Esophagus muscularis mucosa (tissue), 4 donors: ENCODE measurements at regions not wholly inside any gene's neighbourhood (a gene's known extent, or its start where the extent isn't known, plus 50 kb on each side); places are given as distances from the start of the nearest gene placed in this dataset.

ENCODE experiments used
- DNase-seq: peaks from one replicate; pipeline ENCODE4 v3.0.0-alpha.2; 2017; ENCODE audit errors: extremely low spot score
- H3K27ac ChIP-seq, 4 donors: fragments of 200-600 bp; sonication (generic); replicated peaks in 1 of 4; 1 replicate in 3 of 4; 2 replicates in 1 of 4; pipeline ENCODE4 v1.5.1; 2016 to 2019; ENCODE audit warnings: mild to moderate bottlenecking in 1 of 4
- H3K27me3 ChIP-seq, 4 donors: fragments of 200-600 bp; sonication (generic); one replicate each; pipeline versions ENCODE4 v1.5.1 to v1.6.0; 2016 to 2019
- H3K36me3 ChIP-seq, 4 donors: fragments of 200-600 bp; sonication (generic); one replicate each; pipeline ENCODE4 v1.5.1; 2016 to 2019
- H3K4me1 ChIP-seq, 4 donors: fragments of 200-600 bp; sonication (generic); one replicate each; pipeline ENCODE4 v1.5.1; 2016 to 2019
- H3K4me3 ChIP-seq, 4 donors: fragments of 200-600 bp; sonication (generic); 1 replicate in 2 of 4; 2 replicates in 2 of 4; pipeline ENCODE4 v1.5.1; 2016 to 2019; ENCODE audit warnings: mild to moderate bottlenecking in 4 of 4, moderate library complexity in 1 of 4
- H3K9me3 ChIP-seq, 4 donors: fragments of 200-600 bp; sonication (generic); 1 replicate in 3 of 4; 2 replicates in 1 of 4; pipeline ENCODE4 v1.5.1; 2016 to 2019
- CTCF ChIP-seq, 3 experiments: fragments of 200-600 bp in 2 of 3; fragments of 450-650 bp in 1 of 3; sonication (generic) in 2 of 3; IDR thresholded peaks; one replicate each; pipeline ENCODE4 v1.5.1; 2017 to 2019; ENCODE audit warnings: antibody characterized with exemption in 3 of 3, mild to moderate bottlenecking in 2 of 3, moderate library complexity in 1 of 3
- EP300 ChIP-seq: sonication (generic); formaldehyde crosslinking; IDR thresholded peaks from one replicate; pipeline ENCODE4 v1.6.1; 2017; ENCODE audit warnings: antibody characterized with exemption
- POLR2A ChIP-seq: fragments of 450-650 bp; IDR thresholded peaks from one replicate; pipeline ENCODE4 v1.6.1; 2017; ENCODE audit warnings: antibody characterized with exemption, moderate library complexity, mild to moderate bottlenecking, low read depth
- POLR2AphosphoS5 ChIP-seq, 2 donors: sonication (generic); formaldehyde crosslinking; IDR thresholded peaks; one replicate each; pipeline ENCODE4 v1.6.1; 2017; ENCODE audit warnings: antibody characterized with exemption in 2 of 2
- WGBS: methylation state at CpG from one replicate; pipeline ENCODE4 v1.1.5; 2018; 5-methylcytosine and 5-hydroxymethylcytosine counted together
- intact Hi-C: fragments of 100-400 bp; cut with DNase I; formaldehyde crosslinking; loops from one replicate; pipeline ENCODE4 v1.15.1; 2023

- no peak for DNase-seq
- intact Hi-C loops: no loop called here
- H3K4me3 ChIP-seq: no peak overlapping the region
- H3K36me3 ChIP-seq: no peaks in the 10 kb centered on the region
- no peaks in the 10 kb centered on the region for H3K27me3 ChIP-seq
- WGBS: 89% methylated on average over 2 of the region's 2 CpGs
- H3K27ac ChIP-seq: no peak overlapping the region
- TF ChIP-seq POLR2AphosphoS5 (IDR thresholded peaks at IDR 0.05) (no peak), EP300 (no peak)
- H3K4me1 ChIP-seq: peaks cover 8 to 25% (median 19%) of the 10 kb centered on the region in 4 donors
- no peaks in the 10 kb centered on the region for H3K9me3 ChIP-seq
Observed at GRCh38 chr4:140304346-140304745, 69.1 kb upstream of the SCOC start.

- no peaks in the 10 kb centered on the region for H3K27me3 ChIP-seq
- WGBS: 83% methylated on average over 7 of the region's 7 CpGs
- DNase-seq: no peak
Observed at GRCh38 chr4:140302151-140302859, 71.1 kb upstream of the SCOC start.

GRCh38 chr4:140300271-140300970, 73.0 kb upstream of the SCOC start:
- intact Hi-C loops: no loop called here
- no peak for DNase-seq
- no peak for TF ChIP-seq POLR2A
- TF ChIP-seq POLR2AphosphoS5 (IDR thresholded peaks at IDR 0.05): peak in 1 of 2 donors; percentile 13
- TF ChIP-seq EP300: no peak
- H3K4me1 ChIP-seq: peaks cover 9 to 27% (median 23%) of the 10 kb centered on the region in 4 donors
- WGBS: 37% methylated on average over 4 of the region's 4 CpGs
- no peak overlapping the region for H3K4me3 ChIP-seq
- H3K27me3 ChIP-seq: no peaks in the 10 kb centered on the region
- no peak overlapping the region for H3K27ac ChIP-seq
- H3K36me3 ChIP-seq: no peaks in the 10 kb centered on the region
- H3K9me3 ChIP-seq: no peaks in the 10 kb centered on the region

More at GRCh38 chr4:140302151-140302859, 71.1 kb upstream of the SCOC start:
- Histone ChIP-seq H3K27ac (no peak overlapping the region), H3K4me3 (no peak overlapping the region), H3K9me3 (no peaks in the 10 kb centered on the region), H3K4me1 (peaks cover 0 to 8% (median 7%) of the 10 kb centered on the region in 4 donors), H3K36me3 (no peaks in the 10 kb centered on the region)
- intact Hi-C loops: no loop called here
- TF ChIP-seq CTCF (IDR thresholded peaks at IDR 0.05) (no peak), POLR2AphosphoS5 (IDR thresholded peaks at IDR 0.05) (no peak), EP300 (no peak), POLR2A (no peak)

- 95% methylated on average over 7 of the region's 7 CpGs for WGBS
- peaks cover 9 to 30% (median 23%) of the 10 kb centered on the region in 4 donors for H3K4me1 ChIP-seq
- no peak overlapping the region for H3K27ac ChIP-seq
- no peaks in the 10 kb centered on the region for H3K9me3 ChIP-seq
- intact Hi-C loops: no loop called here
- H3K27me3 ChIP-seq: no peaks in the 10 kb centered on the region
- TF ChIP-seq EP300 (no peak), POLR2A (no peak), POLR2AphosphoS5 (IDR thresholded peaks at IDR 0.05) (no peak)
- DNase-seq: no peak
- no peak overlapping the region for H3K4me3 ChIP-seq
- no peaks in the 10 kb centered on the region for H3K36me3 ChIP-seq
Observed at GRCh38 chr4:140298001-140298400, 75.4 kb upstream of the SCOC start.

GRCh38 chr4:140297221-140297570, 76.2 kb upstream of the SCOC start:
- intact Hi-C loops: no loop called here
- DNase-seq: no peak
- 64% methylated on average over 7 of the region's 7 CpGs for WGBS
- peaks cover 9 to 30% (median 23%) of the 10 kb centered on the region in 4 donors for H3K4me1 ChIP-seq
- H3K36me3 ChIP-seq: no peaks in the 10 kb centered on the region
- no peaks in the 10 kb centered on the region for H3K9me3 ChIP-seq
- peak overlapping the region in 1 of 4 donors; percentile 44 for H3K27ac ChIP-seq
- H3K4me3 ChIP-seq: peak overlapping the region in 1 of 4 donors; percentile 3
- TF ChIP-seq EP300 (no peak), CTCF (IDR thresholded peaks at IDR 0.05) (no peak), POLR2A (no peak), POLR2AphosphoS5 (IDR thresholded peaks at IDR 0.05) (no peak)
- H3K27me3 ChIP-seq: no peaks in the 10 kb centered on the region

- Histone ChIP-seq H3K4me1 (peaks cover 9 to 30% (median 23%) of the 10 kb centered on the region in 4 donors), H3K27me3 (no peaks in the 10 kb centered on the region), H3K4me3 (peak overlapping the region; percentile 3 to 33 (median 22)), H3K36me3 (no peaks in the 10 kb centered on the region), H3K27ac (peak overlapping the region; percentile 36 to 55 (median 46)), H3K9me3 (no peaks in the 10 kb centered on the region)
- intact Hi-C loops: no loop called here
- DNase-seq: peak; percentile 96
- peak; percentile 52 to 71 for TF ChIP-seq POLR2AphosphoS5 (IDR thresholded peaks at IDR 0.05)
- no peak for TF ChIP-seq EP300
- TF ChIP-seq POLR2A: no peak
- 42% methylated on average over 15 of the region's 15 CpGs for WGBS
Observed at GRCh38 chr4:140296335-140297220, 76.9 kb upstream of the SCOC start.
